AG04449 (cell line): ENCODE measurements at regions not wholly inside any gene's neighbourhood (a gene's known extent, or its start where the extent isn't known, plus 50 kb on each side); places are given as distances from the start of the nearest gene placed in this dataset.

Experiments used
- CTCF ChIA-PET: fragments of 350-600 bp; formaldehyde crosslinking; extraction: SDS; loops from one replicate; lab custom pipeline; 2021; ENCODE audit warnings: antibody characterized with exemption; lab: Yijun Ruan, JAX
- POLR2A ChIA-PET: fragments of 400-600, 350-600 bp; formaldehyde crosslinking; extraction: SDS; loops from one replicate; lab custom pipeline; 2020; ENCODE audit warnings: antibody characterized with exemption, inconsistent platforms; lab: Yijun Ruan, JAX
- DNase-seq: peaks from one replicate; pipeline ENCODE4 v3.0.0-alpha.2; 2010; ENCODE audit warnings: low read depth, low spot score
- H3K4me3 ChIP-seq: 2 replicates; pipeline ENCODE4 v1.5.1; 2011; ENCODE audit warnings: low read depth, mild to moderate bottlenecking, control low read depth, low read length
- CTCF ChIP-seq: IDR thresholded peaks from one replicate; pipeline ENCODE4 v1.5.1; 2011; ENCODE audit warnings: mild to moderate bottlenecking, moderate library complexity, low read length, control low read depth, inconsistent platforms; ENCODE audit not compliant: insufficient read depth; ENCODE audit errors: missing control alignments

- TF ChIP-seq CTCF = no peak
- POLR2A ChIA-PET = no interaction called here
- no peak for DNase-seq
- CTCF ChIA-PET = no interaction called here
- no peak overlapping the region for H3K4me3 ChIP-seq
These were observed 2371.1 kb downstream of the MAT2B start for GRCh38 chr5:165876538-165876937.

- H3K4me3 ChIP-seq = no peak overlapping the region
- DNase-seq = no peak
- ChIA-PET POLR2A (no interaction called here), CTCF (no interaction called here)
- TF ChIP-seq CTCF = no peak
These were observed 2372.1 kb downstream of the MAT2B start for GRCh38 chr5:165877475-165877874.

- H3K4me3 ChIP-seq = no peak overlapping the region
- DNase-seq = no peak
- TF ChIP-seq CTCF = no peak
- ChIA-PET POLR2A (no interaction called here), CTCF (no interaction called here)
These were observed 2375.8 kb downstream of the MAT2B start for GRCh38 chr5:165881259-165881658.

GRCh38 chr5:165882099-165882498, 2376.7 kb downstream of the MAT2B start:
- TF ChIP-seq CTCF = no peak
- CTCF ChIA-PET = no interaction called here
- H3K4me3 ChIP-seq = no peak overlapping the region
- POLR2A ChIA-PET = no interaction called here
- DNase-seq = no peak

GRCh38 chr5:165885623-165886350, 2380.4 kb downstream of the MAT2B start:
- POLR2A ChIA-PET = no interaction called here
- CTCF ChIA-PET = no interaction called here
- H3K4me3 ChIP-seq = no peak overlapping the region
- TF ChIP-seq CTCF = no peak
- DNase-seq = no peak

- CTCF ChIA-PET = no interaction called here
- POLR2A ChIA-PET = no interaction called here
- no peak overlapping the region for H3K4me3 ChIP-seq
- no peak for TF ChIP-seq CTCF
- no peak for DNase-seq
These were observed 2381.7 kb downstream of the MAT2B start for GRCh38 chr5:165887147-165887546.
